Activated CD4-positive, alpha-beta memory T cell treated with anti-CD3 and anti-CD28 coated beads, Interleukin-2, amount 10 ng/mL, durations not matched to agents 7 days and 5 days (primary cell): ENCODE measurements at regions not wholly inside any gene's neighbourhood (a gene's known extent, or its start where the extent isn't known, plus 50 kb on each side); places are given as distances from the start of the nearest gene placed in this dataset.
"Not testable (repeated sequence)": the region's sequence is repeated elsewhere in the genome, so short reads cannot be mapped to it uniquely, and the experiment has no call there.

Experiments
- CTCF ChIA-PET: fragments of 350-600 bp; sonication (Branson Sonifier 250); formaldehyde crosslinking; loops from one replicate; lab custom pipeline; 2021; ENCODE audit warnings: antibody characterized with exemption, inconsistent platforms; lab: Charles Lee
- POLR2A ChIA-PET: fragments of 350-600 bp; sonication (Branson Sonifier 250); formaldehyde crosslinking; loops from one replicate; lab custom pipeline; 2021; ENCODE audit warnings: antibody characterized with exemption; lab: Charles Lee
- DNase-seq: peaks from one replicate; pipeline ENCODE4 v3.0.0-alpha.2; 2020
- H3K27ac Mint-ChIP-seq: one replicate; pipeline ENCODE4 v1.8.0; 2021; ENCODE audit warnings: mild to moderate bottlenecking, mixed read lengths
- H3K27me3 Mint-ChIP-seq: one replicate; pipeline ENCODE4 v1.8.0; 2021; ENCODE audit warnings: mixed read lengths
- H3K36me3 Mint-ChIP-seq: one replicate; pipeline ENCODE4 v1.8.0; 2021; ENCODE audit warnings: low read depth, mixed read lengths
- H3K4me1 Mint-ChIP-seq: one replicate; pipeline ENCODE4 v1.8.0; 2021; ENCODE audit warnings: mixed read lengths
- H3K4me3 Mint-ChIP-seq: one replicate; pipeline ENCODE4 v1.8.0; 2021; ENCODE audit warnings: mild to moderate bottlenecking, mixed read lengths
- H3K9me3 Mint-ChIP-seq: one replicate; pipeline ENCODE4 v1.8.0; 2021; ENCODE audit warnings: mixed read lengths

GRCh38 chr3:193922034-193922774 is 213.7 kb upstream of the HES1 start:
- no peak overlapping the region for H3K4me3 Mint-ChIP-seq
- H3K4me1 Mint-ChIP-seq, result no peaks in the 10 kb centered on the region
- no peak overlapping the region for H3K27ac Mint-ChIP-seq
- ChIA-PET CTCF (no interaction called here), POLR2A (interaction anchor here (0.6 kb wide), 1 partner anchor 620 kb away, joined by 3 read pairs; no protein-coding TSS in a partner anchor)
- peaks cover 12% of the 10 kb centered on the region for H3K9me3 Mint-ChIP-seq
- H3K36me3 Mint-ChIP-seq, result no peaks in the 10 kb centered on the region
- DNase-seq, result no peak
- H3K27me3 Mint-ChIP-seq, result peaks cover 22% of the 10 kb centered on the region

- DNase-seq, H3K4me1 Mint-ChIP-seq, H3K4me3 Mint-ChIP-seq, H3K36me3 Mint-ChIP-seq, POLR2A ChIA-PET, CTCF ChIA-PET, H3K27ac Mint-ChIP-seq: not testable (repeated sequence)
- Mint-ChIP-seq H3K9me3 (peaks cover 12% of the 10 kb centered on the region), H3K27me3 (peaks cover 18% of the 10 kb centered on the region)
These were observed 212.0 kb upstream of the HES1 start for GRCh38 chr3:193923958-193924357.

GRCh38 chr3:193926071-193926470 is 209.9 kb upstream of the HES1 start:
- POLR2A ChIA-PET, CTCF ChIA-PET, H3K27ac Mint-ChIP-seq, H3K4me3 Mint-ChIP-seq, H3K36me3 Mint-ChIP-seq, DNase-seq: not testable (repeated sequence)
- Mint-ChIP-seq H3K9me3 (peaks cover 12% of the 10 kb centered on the region), H3K27me3 (peaks cover 24% of the 10 kb centered on the region), H3K4me1 (peaks cover 12% of the 10 kb centered on the region)

GRCh38 chr3:193927413-193928206 is 208.3 kb upstream of the HES1 start:
- POLR2A ChIA-PET, H3K4me3 Mint-ChIP-seq, H3K27ac Mint-ChIP-seq, CTCF ChIA-PET, H3K36me3 Mint-ChIP-seq, DNase-seq: not testable (repeated sequence)
- Mint-ChIP-seq H3K9me3 (peaks cover 12% of the 10 kb centered on the region), H3K4me1 (peaks cover 12% of the 10 kb centered on the region), H3K27me3 (peaks cover 28% of the 10 kb centered on the region)

GRCh38 chr3:193928354-193929209 is 207.4 kb upstream of the HES1 start:
- DNase-seq, result no peak
- ChIA-PET POLR2A (no interaction called here), CTCF (interaction anchor here (1.3 to 1.9 kb wide), 2 partner anchors 148 to 387 kb away, joined by 4 to 8 read pairs; no protein-coding TSS in a partner anchor)
- H3K4me3 Mint-ChIP-seq, result no peak overlapping the region
- no peak overlapping the region for H3K27ac Mint-ChIP-seq
- H3K27me3 Mint-ChIP-seq, result peaks cover 27% of the 10 kb centered on the region
- peaks cover 12% of the 10 kb centered on the region for H3K4me1 Mint-ChIP-seq
- peaks cover 10% of the 10 kb centered on the region for H3K9me3 Mint-ChIP-seq
- H3K36me3 Mint-ChIP-seq, result no peaks in the 10 kb centered on the region

- POLR2A ChIA-PET, result no interaction called here
- H3K36me3 Mint-ChIP-seq, result no peaks in the 10 kb centered on the region
- peaks cover 12% of the 10 kb centered on the region for H3K4me1 Mint-ChIP-seq
- no peak for DNase-seq
- H3K4me3 Mint-ChIP-seq, result no peak overlapping the region
- peaks cover 3% of the 10 kb centered on the region for H3K9me3 Mint-ChIP-seq
- peaks cover 28% of the 10 kb centered on the region for H3K27me3 Mint-ChIP-seq
- H3K27ac Mint-ChIP-seq, result no peak overlapping the region
- CTCF ChIA-PET, result interaction anchor here (1.3 to 1.9 kb wide), 2 partner anchors 148 to 386 kb away, joined by 4 to 8 read pairs; no protein-coding TSS in a partner anchor
These were observed 206.6 kb upstream of the HES1 start for GRCh38 chr3:193929373-193929772.

GRCh38 chr3:193929921-193930646 is 205.9 kb upstream of the HES1 start:
- Mint-ChIP-seq H3K4me3 (no peak overlapping the region), H3K4me1 (peaks cover 12% of the 10 kb centered on the region), H3K27ac (no peak overlapping the region), H3K36me3 (no peaks in the 10 kb centered on the region), H3K9me3 (peaks cover 3% of the 10 kb centered on the region), H3K27me3 (peaks cover 32% of the 10 kb centered on the region)
- ChIA-PET CTCF (interaction anchor here (1.3 to 1.9 kb wide), 2 partner anchors 149 to 386 kb away, joined by 4 to 8 read pairs; no protein-coding TSS in a partner anchor), POLR2A (no interaction called here)
- no peak for DNase-seq

- POLR2A ChIA-PET, result no interaction called here
- no peaks in the 10 kb centered on the region for H3K9me3 Mint-ChIP-seq
- peaks cover 12% of the 10 kb centered on the region for H3K4me1 Mint-ChIP-seq
- CTCF ChIA-PET, result interaction anchor here (1.1 kb wide), 1 partner anchor 81 kb away, joined by 4 read pairs; no protein-coding TSS in a partner anchor
- no peaks in the 10 kb centered on the region for H3K36me3 Mint-ChIP-seq
- DNase-seq, result no peak
- H3K4me3 Mint-ChIP-seq, result no peak overlapping the region
- peaks cover 43% of the 10 kb centered on the region for H3K27me3 Mint-ChIP-seq
- no peak overlapping the region for H3K27ac Mint-ChIP-seq
These were observed 203.8 kb upstream of the HES1 start for GRCh38 chr3:193932136-193932535.

- no peak for DNase-seq
- CTCF ChIA-PET, result interaction anchor here (1.1 kb wide), 1 partner anchor 80 kb away, joined by 4 read pairs; no protein-coding TSS in a partner anchor
- Mint-ChIP-seq H3K4me1 (peaks cover 12% of the 10 kb centered on the region), H3K36me3 (no peaks in the 10 kb centered on the region), H3K4me3 (no peak overlapping the region), H3K27me3 (peaks cover 45% of the 10 kb centered on the region), H3K27ac (no peak overlapping the region), H3K9me3 (no peaks in the 10 kb centered on the region)
- POLR2A ChIA-PET, result no interaction called here
These were observed 203.4 kb upstream of the HES1 start for GRCh38 chr3:193932576-193932975.

- no peak for DNase-seq
- no peak overlapping the region for H3K4me3 Mint-ChIP-seq
- H3K36me3 Mint-ChIP-seq, result no peaks in the 10 kb centered on the region
- ChIA-PET CTCF (interaction anchor here (1.1 kb wide), 1 partner anchor 79 kb away, joined by 4 read pairs; no protein-coding TSS in a partner anchor), POLR2A (no interaction called here)
- no peak overlapping the region for H3K27ac Mint-ChIP-seq
- peaks cover 12% of the 10 kb centered on the region for H3K4me1 Mint-ChIP-seq
- peaks cover 52% of the 10 kb centered on the region for H3K27me3 Mint-ChIP-seq
- H3K9me3 Mint-ChIP-seq, result no peaks in the 10 kb centered on the region
These were observed 202.5 kb upstream of the HES1 start for GRCh38 chr3:193933451-193933850.

- Mint-ChIP-seq H3K36me3 (no peaks in the 10 kb centered on the region), H3K27me3 (peaks cover 48% of the 10 kb centered on the region), H3K27ac (no peak overlapping the region), H3K4me1 (no peaks in the 10 kb centered on the region), H3K4me3 (no peak overlapping the region), H3K9me3 (no peaks in the 10 kb centered on the region)
- ChIA-PET POLR2A (no interaction called here), CTCF (no interaction called here)
- no peak for DNase-seq
These were observed 200.0 kb upstream of the HES1 start for GRCh38 chr3:193935916-193936315.

GRCh38 chr3:193938613-193939012 is 197.3 kb upstream of the HES1 start:
- no peaks in the 10 kb centered on the region for H3K9me3 Mint-ChIP-seq
- no peak overlapping the region for H3K4me3 Mint-ChIP-seq
- H3K27ac Mint-ChIP-seq, result no peak overlapping the region
- H3K36me3 Mint-ChIP-seq, result no peaks in the 10 kb centered on the region
- CTCF ChIA-PET, result no interaction called here
- H3K27me3 Mint-ChIP-seq, result peaks cover 41% of the 10 kb centered on the region
- H3K4me1 Mint-ChIP-seq, result no peaks in the 10 kb centered on the region
- DNase-seq, result no peak
- POLR2A ChIA-PET, result no interaction called here
